ENCODE measurements at regions not wholly inside any gene's neighbourhood (a gene's known extent, or its start where the extent isn't known, plus 50 kb on each side); places are given as distances from the start of the nearest gene placed in this dataset.

DNA sequence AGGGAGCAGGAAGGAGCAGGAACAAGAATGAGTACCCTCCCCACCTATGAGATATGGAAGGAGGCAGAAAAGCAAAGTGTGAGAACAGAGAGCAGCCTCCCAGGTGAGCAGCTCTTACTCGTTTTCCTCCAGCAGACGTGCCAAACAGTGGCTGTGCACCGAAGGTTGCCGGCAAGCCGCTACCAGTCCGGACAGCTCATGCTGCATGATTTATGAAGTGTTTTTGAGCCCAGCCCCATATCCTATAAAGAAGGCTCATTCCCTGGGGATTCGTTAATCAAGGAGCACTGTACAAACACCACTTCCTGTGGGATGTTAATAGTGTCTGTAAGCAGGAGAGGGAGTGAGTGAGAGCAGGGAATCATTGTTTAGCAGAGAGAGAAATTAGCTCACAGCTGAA, 118.3 kb upstream of the FOXB1 start:
- no peaks in the 10 kb centered on the region for H3K36me3 Mint-ChIP-seq
- no peaks in the 10 kb centered on the region for H3K9me3 Mint-ChIP-seq
- no peak overlapping the region for H3K27ac Mint-ChIP-seq
- no peak for ATAC-seq
- DNase-seq (ENCODE audit: low spot score) = no peak
- no peak overlapping the region for H3K4me3 Mint-ChIP-seq
- H3K27me3 Mint-ChIP-seq = peaks cover 31 to 44% of the 10 kb centered on the region in 2 donors
- H3K4me1 Mint-ChIP-seq (ENCODE audit: low read depth in 2 of 2) = no peaks in the 10 kb centered on the region

DNA sequence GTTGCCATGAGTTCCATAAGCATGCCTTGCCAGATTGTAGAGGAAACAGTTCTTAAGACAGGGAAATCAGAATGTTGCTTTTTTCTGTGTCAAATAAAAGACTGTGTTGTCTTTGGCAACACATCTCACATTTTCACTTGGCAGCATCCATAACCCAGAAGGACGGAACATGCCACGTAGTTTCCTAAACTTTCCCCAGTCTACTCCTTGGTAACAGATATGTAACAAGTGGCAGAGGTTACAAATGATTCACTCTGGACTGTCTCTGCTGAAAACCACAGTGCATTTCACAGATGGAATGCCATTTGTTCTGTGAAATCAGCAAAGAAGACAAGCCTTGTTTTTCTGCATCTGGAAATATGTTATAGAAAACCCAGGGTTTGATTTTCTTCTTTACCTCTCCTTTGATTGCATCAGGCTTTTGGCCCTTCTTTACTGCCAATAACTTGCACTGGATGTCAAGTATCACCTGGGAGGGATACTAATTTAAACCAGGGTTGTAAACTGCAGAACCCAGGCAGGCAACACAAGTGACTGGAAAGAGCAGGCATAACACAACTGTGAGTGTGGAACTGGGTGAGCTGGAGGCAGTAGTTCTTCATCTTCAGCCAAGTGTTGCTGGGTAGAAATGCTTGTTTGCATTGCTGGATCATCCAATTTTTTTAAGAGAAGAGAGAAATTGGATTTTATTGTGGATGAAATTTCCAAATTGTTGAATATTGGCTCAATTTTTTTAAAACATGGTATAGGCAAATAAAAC, 124.4 kb upstream of the FOXB1 start:
- H3K9me3 Mint-ChIP-seq = no peaks in the 10 kb centered on the region
- DNase-seq (ENCODE audit: low spot score) = no peak
- peaks cover 14 to 16% of the 10 kb centered on the region in 2 donors for H3K27me3 Mint-ChIP-seq
- no peak for ATAC-seq
- H3K36me3 Mint-ChIP-seq = no peaks in the 10 kb centered on the region
- no peaks in the 10 kb centered on the region for H3K4me1 Mint-ChIP-seq (ENCODE audit: low read depth in 2 of 2)
- H3K4me3 Mint-ChIP-seq = no peak overlapping the region
- no peak overlapping the region for H3K27ac Mint-ChIP-seq

DNA sequence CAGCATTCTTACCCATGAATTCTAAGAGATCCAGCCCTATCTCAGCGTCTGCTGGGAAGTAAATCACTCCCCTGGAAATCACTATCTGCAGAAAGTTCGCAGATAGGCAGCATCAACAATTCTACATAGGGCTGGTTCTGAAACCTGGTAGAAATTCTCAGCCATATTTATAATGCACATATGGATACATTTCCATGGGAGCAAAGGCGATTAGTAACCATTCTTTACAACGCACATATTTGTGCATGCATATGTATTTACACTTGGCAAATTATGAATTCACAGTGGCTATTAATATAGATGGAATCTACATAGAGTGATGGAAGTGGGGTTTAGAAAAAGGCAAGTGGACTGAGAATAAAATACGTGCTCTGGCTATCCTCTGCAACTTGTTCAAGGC, 128.0 kb upstream of the FOXB1 start:
- ATAC-seq = no peak
- no peaks in the 10 kb centered on the region for H3K36me3 Mint-ChIP-seq
- DNase-seq (ENCODE audit: low spot score) = no peak
- no peak overlapping the region for H3K27ac Mint-ChIP-seq
- no peaks in the 10 kb centered on the region for H3K9me3 Mint-ChIP-seq
- peaks cover 22 to 32% of the 10 kb centered on the region in 2 donors for H3K27me3 Mint-ChIP-seq
- H3K4me3 Mint-ChIP-seq = no peak overlapping the region
- no peaks in the 10 kb centered on the region for H3K4me1 Mint-ChIP-seq (ENCODE audit: low read depth in 2 of 2)

DNA sequence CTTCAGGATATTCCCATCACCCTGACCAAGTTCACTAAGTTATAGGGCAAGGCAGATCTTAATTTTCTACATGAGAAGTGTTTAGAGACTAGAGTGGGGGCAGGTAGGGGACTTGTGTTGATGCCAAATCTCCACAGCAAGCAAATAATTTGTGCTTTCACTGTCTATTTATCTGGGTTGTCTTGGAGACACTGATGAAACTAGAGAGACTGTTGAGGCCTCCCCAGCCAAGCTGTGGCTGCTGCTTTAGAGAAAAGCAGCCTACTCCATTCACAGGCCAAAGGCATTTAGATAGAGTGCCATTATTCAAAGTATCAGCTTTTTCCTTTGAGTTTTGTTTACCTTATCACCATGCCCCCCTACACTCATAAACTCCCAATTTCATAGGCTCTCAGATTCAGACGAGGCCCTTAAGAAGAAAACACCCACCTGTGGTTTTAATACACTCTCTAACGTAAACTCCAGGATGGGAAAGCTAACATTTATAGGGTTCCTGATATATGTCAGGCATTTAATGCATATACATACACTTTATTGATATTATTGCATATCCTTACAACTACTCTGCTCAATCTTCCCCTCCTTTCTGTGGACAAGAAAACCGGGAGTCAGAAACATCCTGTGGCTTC, 130.4 kb upstream of the FOXB1 start:
- H3K27ac Mint-ChIP-seq = no peak overlapping the region

DNA sequence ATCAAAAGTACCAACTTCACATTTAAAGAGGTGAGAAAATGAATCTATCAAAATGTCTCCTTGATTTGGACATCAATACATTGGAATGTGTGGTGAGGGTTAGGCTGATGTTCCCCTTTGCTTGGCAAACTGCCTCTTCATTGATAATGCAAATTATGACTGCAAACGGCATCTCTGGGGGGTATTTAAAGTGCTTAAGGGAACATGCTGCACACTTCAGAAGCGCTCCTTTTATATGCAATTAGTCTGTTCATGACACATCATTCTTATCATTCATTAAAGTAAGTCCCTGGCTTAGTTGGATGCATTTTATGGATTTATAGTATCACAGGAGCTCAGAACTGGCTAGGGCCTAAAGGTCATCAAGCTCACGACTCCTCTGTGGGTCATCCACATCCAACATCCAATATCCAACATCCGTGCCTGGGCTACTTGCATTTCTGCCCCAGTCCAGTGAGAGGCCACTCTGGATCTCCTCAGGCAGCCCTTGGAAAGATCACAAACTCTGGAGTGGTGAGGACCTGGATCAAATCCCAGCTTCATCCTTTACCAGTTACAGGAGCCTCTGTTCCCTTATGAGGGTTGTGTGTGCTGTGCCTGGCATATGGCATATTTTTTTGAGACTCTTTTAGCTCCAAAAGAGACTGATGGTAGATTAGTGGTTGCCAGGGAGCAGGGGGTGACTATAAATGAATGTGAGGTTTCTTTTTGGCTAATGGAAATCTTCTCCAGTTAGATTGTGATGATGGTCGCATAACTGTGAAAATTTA, 136.8 kb upstream of the FOXB1 start:
- H3K4me1 Mint-ChIP-seq (ENCODE audit: low read depth in 2 of 2) = no peaks in the 10 kb centered on the region
- DNase-seq (ENCODE audit: low spot score) = no peak
- ATAC-seq = no peak
- H3K36me3 Mint-ChIP-seq = no peaks in the 10 kb centered on the region
- no peak overlapping the region for H3K27ac Mint-ChIP-seq
- peaks cover 16 to 17% of the 10 kb centered on the region in 2 donors for H3K27me3 Mint-ChIP-seq
- H3K9me3 Mint-ChIP-seq = no peaks in the 10 kb centered on the region
- no peak overlapping the region for H3K4me3 Mint-ChIP-seq

More for the DNA sequence above, 130.4 kb upstream of the FOXB1 start:
- no peaks in the 10 kb centered on the region for H3K4me1 Mint-ChIP-seq (ENCODE audit: low read depth in 2 of 2)
- H3K4me3 Mint-ChIP-seq = no peak overlapping the region
- ATAC-seq (no peak), DNase-seq (ENCODE audit: low spot score) (no peak)
- no peaks in the 10 kb centered on the region for H3K9me3 Mint-ChIP-seq
- H3K36me3 Mint-ChIP-seq = no peaks in the 10 kb centered on the region
- peaks cover 23 to 33% of the 10 kb centered on the region in 2 donors for H3K27me3 Mint-ChIP-seq

DNA sequence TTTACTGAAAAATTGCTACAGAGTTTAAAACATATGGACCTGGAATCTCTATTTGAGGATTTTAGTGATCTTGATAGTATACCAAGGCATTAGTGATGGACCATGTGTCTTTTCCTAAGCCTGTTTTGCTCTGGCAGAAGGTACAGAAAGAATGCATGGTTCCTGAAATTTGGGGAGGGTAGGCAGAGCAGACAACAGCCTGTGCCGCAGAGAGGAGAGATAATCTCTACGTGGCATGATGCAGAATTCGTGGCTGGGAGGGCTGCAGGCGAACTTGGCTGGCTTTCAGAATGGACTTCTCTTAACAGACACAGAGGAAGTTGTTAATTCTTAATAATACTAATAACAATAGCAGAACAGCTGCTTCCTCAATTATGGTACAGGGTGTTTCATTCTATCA, 137.5 kb upstream of the FOXB1 start:
- DNase-seq (ENCODE audit: low spot score) (no peak), ATAC-seq (no peak)
- H3K4me1 Mint-ChIP-seq (ENCODE audit: low read depth in 2 of 2) = no peaks in the 10 kb centered on the region
- no peaks in the 10 kb centered on the region for H3K9me3 Mint-ChIP-seq
- H3K27ac Mint-ChIP-seq = no peak overlapping the region
- peaks cover 19 to 23% of the 10 kb centered on the region in 2 donors for H3K27me3 Mint-ChIP-seq
- H3K4me3 Mint-ChIP-seq = no peak overlapping the region
- H3K36me3 Mint-ChIP-seq = no peaks in the 10 kb centered on the region

DNA sequence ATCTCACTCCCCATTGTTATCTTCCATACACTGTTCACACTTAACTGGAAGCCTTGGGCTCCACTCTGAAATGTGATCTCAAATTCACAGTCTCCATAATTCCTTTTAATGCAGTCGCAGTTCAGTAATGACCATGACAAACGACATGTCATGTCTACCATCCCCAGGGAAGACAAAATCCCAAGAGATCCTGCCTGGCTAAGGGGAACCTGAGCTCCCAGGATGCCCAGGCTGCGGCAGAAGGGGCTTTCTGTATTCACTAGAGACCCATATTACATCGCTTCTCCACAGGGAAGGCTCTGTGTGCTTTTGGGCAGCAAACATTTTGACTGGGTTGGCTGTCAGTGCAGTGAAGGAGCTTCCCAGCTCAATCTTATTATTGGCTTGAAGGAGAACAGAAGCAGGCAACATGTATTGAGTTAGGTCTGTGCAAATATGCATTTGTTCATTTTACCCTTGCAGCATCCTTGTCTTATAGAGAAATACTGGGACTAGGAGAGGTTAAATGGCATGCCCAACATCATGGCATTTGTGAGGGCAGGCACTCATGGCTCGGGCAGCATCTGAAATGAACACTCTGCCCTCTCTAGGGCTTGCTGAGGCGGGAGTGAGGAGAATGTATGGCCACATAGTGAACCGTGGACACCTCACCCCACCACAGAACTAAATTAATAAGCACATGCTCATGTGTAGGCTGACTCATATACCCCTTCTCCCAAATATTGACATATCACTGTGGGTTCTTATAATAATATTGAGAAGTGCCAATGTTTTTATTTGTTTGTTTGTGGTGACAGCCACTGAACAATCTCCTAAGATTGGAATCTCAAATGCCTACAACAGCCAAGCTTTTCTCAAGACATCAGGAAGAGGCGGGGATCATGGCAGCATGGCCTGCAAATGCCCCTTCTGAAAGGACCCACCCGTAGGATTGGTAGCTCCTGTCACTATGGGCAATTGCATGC, 141.6 kb upstream of the FOXB1 start:
- H3K4me3 Mint-ChIP-seq = no peak overlapping the region
- H3K27ac Mint-ChIP-seq = no peak overlapping the region
- no peaks in the 10 kb centered on the region for H3K36me3 Mint-ChIP-seq
- H3K27me3 Mint-ChIP-seq = peaks cover 27 to 31% of the 10 kb centered on the region in 2 donors
- ATAC-seq (no peak), DNase-seq (ENCODE audit: low spot score) (no peak)
- H3K4me1 Mint-ChIP-seq (ENCODE audit: low read depth in 2 of 2) = no peaks in the 10 kb centered on the region
- H3K9me3 Mint-ChIP-seq = no peaks in the 10 kb centered on the region

DNA sequence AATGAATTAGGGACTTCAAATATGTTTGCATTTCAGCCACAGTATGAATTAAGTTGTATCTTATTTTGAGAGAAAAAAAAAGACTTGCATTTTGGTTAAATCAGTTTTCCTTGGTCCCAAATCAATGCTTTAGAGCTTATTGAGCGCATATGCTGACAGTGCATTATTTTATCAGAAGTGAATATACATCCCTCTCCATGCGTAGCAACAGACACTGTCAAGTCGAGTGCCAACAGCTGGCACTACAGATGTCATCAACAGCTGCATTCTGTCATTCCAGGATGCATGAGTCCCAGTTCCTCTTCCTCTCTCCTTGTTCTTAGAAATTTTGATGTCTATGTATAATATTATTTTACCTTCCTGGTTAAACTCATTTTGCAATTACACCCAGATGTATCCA, 156.1 kb upstream of the FOXB1 start:
- Mint-ChIP-seq H3K27me3 (peaks cover 19 to 55% of the 10 kb centered on the region in 2 donors), H3K9me3 (no peaks in the 10 kb centered on the region), H3K27ac (no peak overlapping the region), H3K4me1 (ENCODE audit: low read depth in 2 of 2) (no peaks in the 10 kb centered on the region), H3K36me3 (no peaks in the 10 kb centered on the region), H3K4me3 (no peak overlapping the region)
- ATAC-seq = no peak
- DNase-seq (ENCODE audit: low spot score) = no peak

DNA sequence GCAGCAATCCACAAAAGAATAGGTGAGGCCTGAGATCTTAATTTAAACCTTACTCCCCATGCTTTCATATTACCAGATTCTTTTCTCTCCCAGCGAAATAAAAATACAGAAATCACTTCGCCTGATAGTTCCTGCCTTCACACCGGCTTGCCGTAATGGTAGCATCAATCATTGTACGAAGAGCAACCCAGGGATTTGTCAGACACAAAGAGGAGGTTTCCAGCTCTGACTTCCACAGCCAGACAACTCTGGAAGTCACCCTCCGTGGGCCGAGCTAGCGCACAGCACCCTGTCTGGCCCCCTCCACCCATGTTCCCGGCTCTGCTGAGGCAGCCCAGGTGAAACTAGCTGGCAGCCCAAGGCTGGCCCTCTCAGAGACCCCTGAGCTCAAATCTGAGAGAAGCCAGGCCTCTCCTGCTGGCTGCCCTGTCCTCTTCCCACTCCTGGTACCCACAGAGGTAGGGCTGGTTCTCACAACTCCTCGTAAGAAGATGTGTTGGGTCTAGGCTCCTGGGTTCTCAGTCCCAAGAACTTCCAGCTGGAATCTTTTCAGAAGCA, 156.9 kb upstream of the BNIP2 start:
- ATAC-seq (peak in 1 of 2 donors; percentile 31), DNase-seq (ENCODE audit: low spot score) (no peak)
- Mint-ChIP-seq H3K36me3 (no peaks in the 10 kb centered on the region), H3K27me3 (peaks cover 20 to 65% of the 10 kb centered on the region in 2 donors), H3K4me1 (ENCODE audit: low read depth in 2 of 2) (no peaks in the 10 kb centered on the region), H3K27ac (no peak overlapping the region), H3K9me3 (no peaks in the 10 kb centered on the region), H3K4me3 (no peak overlapping the region)

DNA sequence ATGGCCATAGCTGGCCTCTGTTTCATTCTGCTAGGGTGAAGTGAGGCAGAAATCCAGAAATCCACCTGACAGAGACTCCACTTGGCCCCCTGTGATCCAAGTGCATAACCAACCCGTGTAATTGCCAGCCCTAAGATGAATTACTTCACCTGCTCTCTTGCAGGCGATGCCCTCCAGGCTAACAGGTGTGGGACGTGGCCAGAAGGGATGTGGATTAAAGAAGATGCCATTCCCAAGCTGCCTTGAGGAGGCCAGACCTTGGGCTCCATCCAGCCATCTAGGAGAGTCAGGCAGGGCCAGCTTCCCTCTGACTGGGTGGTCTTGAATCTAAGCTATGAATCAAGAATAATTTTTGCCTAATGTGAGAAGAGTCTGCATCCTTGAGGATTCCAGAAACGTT, 154.5 kb upstream of the BNIP2 start:
- no peak overlapping the region for H3K4me3 Mint-ChIP-seq
- no peak overlapping the region for H3K27ac Mint-ChIP-seq
- H3K9me3 Mint-ChIP-seq = no peaks in the 10 kb centered on the region
- no peak for ATAC-seq
- no peaks in the 10 kb centered on the region for H3K36me3 Mint-ChIP-seq
- peaks cover 5 to 8% of the 10 kb centered on the region in 2 donors for H3K4me1 Mint-ChIP-seq (ENCODE audit: low read depth in 2 of 2)
- DNase-seq (ENCODE audit: low spot score) = no peak
- peaks cover 11 to 56% of the 10 kb centered on the region in 2 donors for H3K27me3 Mint-ChIP-seq

DNA sequence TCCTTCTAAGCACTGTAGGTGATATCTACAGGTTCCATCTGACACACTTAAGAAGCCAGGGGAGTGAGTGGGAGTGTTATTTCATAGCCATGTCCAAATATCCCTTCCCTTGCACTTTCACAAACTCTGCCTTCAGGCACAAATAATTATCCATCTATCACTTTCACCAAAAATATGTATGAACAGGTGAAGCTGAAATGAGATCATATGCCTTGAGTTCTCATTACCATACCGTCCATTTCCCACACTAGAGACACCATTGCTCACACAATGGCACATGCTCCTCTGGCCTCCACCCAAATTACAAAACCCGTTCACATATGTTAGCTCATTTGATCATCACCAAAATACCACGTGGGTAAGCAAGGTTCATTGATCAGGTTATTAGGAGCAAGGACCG, 151.9 kb upstream of the BNIP2 start:
- DNase-seq (ENCODE audit: low spot score) (no peak), ATAC-seq (no peak)
- no peaks in the 10 kb centered on the region for H3K9me3 Mint-ChIP-seq
- H3K27me3 Mint-ChIP-seq = peaks cover 3 to 36% of the 10 kb centered on the region in 2 donors
- H3K4me3 Mint-ChIP-seq = no peak overlapping the region
- no peaks in the 10 kb centered on the region for H3K36me3 Mint-ChIP-seq
- no peak overlapping the region for H3K27ac Mint-ChIP-seq
- H3K4me1 Mint-ChIP-seq (ENCODE audit: low read depth in 2 of 2) = peaks cover 10 to 14% of the 10 kb centered on the region in 2 donors

DNA sequence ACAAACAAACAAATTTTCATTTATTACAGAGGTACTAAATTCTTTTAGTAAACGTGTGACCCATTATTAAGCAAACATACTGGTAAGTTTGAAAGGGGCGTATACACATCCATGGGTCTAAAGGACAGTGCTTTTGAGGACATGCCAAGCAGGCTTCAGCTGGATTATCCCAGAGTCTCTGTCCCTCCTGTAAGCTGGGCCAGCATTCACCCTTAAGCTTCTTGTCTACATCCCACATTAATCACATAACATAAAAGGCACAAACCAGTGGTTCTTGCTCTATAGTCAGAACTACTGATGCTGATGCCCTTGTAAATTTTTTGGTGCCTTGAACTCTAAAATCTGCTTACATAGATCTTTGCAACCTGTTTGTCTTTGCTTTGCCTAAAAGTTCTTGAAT, 150.8 kb upstream of the BNIP2 start:
- ATAC-seq = no peak
- H3K4me3 Mint-ChIP-seq = no peak overlapping the region

DNA sequence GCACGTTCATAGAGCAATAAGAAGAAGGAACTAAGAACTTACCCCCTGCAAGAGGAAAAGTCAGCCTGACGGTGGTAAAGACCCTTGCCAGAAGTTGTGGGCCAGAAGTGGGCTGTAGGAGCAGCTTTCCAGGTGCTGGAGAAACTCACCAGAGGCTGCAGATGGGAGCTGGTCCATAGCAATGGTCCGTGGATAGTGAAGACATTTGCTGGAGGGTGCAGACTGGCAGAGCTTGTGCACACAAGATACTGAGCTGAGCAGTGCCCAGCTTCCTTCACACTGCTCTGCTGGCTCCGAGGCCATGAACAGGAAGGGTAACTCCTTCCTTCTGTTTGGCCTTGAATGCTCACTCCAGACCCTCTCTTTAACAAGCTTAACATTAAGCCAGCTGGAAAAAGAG, 149.8 kb upstream of the BNIP2 start:
- H3K27ac Mint-ChIP-seq = peak overlapping the region in 1 of 2 donors; percentile 36
- ATAC-seq (peak in 1 of 2 donors; percentile 51), DNase-seq (ENCODE audit: low spot score) (no peak)
- H3K4me3 Mint-ChIP-seq = peak overlapping the region; percentile 57
- peaks cover 6 to 21% of the 10 kb centered on the region in 2 donors for H3K27me3 Mint-ChIP-seq
- no peaks in the 10 kb centered on the region for H3K36me3 Mint-ChIP-seq
- peaks cover 10 to 14% of the 10 kb centered on the region in 2 donors for H3K4me1 Mint-ChIP-seq (ENCODE audit: low read depth in 2 of 2)
- H3K9me3 Mint-ChIP-seq = no peaks in the 10 kb centered on the region

More for the DNA sequence above, 150.8 kb upstream of the BNIP2 start:
- Mint-ChIP-seq H3K9me3 (no peaks in the 10 kb centered on the region), H3K4me1 (ENCODE audit: low read depth in 2 of 2) (peaks cover 10 to 14% of the 10 kb centered on the region in 2 donors), H3K27me3 (peaks cover 3 to 26% of the 10 kb centered on the region in 2 donors), H3K36me3 (no peaks in the 10 kb centered on the region), H3K27ac (no peak overlapping the region)
- no peak for DNase-seq (ENCODE audit: low spot score)

Data from natural killer cell treated with Interleukin-12 subunit alpha and Interleukin-12 subunit beta and Interleukin-15 and Interleukin-18, amount 100 ng/mL, for 72 hours (primary cell).